Gastrocnemius medialis (tissue), 4 donors: ENCODE measurements at regions not wholly inside any gene's neighbourhood (a gene's known extent, or its start where the extent isn't known, plus 50 kb on each side); places are given as distances from the start of the nearest gene placed in this dataset.
A peak's percentile ranks its signal among the peaks of the same experiment; 100 is the strongest.

Experiments
- ATAC-seq, 2 donors: fragments of 150-250 bp; one replicate each; pipeline ENCODE4 v1.9.1; 2016
- DNase-seq, 2 donors: peaks; one replicate each; pipeline ENCODE4 v3.0.0-alpha.2; 2019
- H3K27ac ChIP-seq, 4 donors: fragments of 200-600 bp; sonication (generic); 1 replicate in 1 of 4; 2 replicates in 3 of 4; pipeline ENCODE4 v1.5.1; 2016 to 2018; ENCODE audit warnings: mild to moderate bottlenecking in 2 of 4, moderate library complexity in 1 of 4
- H3K27me3 ChIP-seq, 3 donors: fragments of 200-600 bp; sonication (generic) in 2 of 3; 1 replicate in 1 of 3; 2 replicates in 2 of 3; pipeline versions ENCODE4 v1.5.1 to v1.6.0; 2016 to 2019; ENCODE audit warnings: mild to moderate bottlenecking in 1 of 3, moderate library complexity in 1 of 3
- H3K36me3 ChIP-seq, 2 donors: fragments of 200-600 bp; sonication (generic) in 1 of 2; one replicate each; pipeline ENCODE4 v1.5.1; 2017 to 2018
- H3K4me1 ChIP-seq, 2 donors: fragments of 200-600 bp; sonication (generic) in 1 of 2; one replicate each; pipeline ENCODE4 v1.5.1; 2016 to 2017; ENCODE audit warnings: mild to moderate bottlenecking in 2 of 2
- H3K4me3 ChIP-seq, 4 donors: fragments of 200-600 bp; sonication (generic) in 3 of 4; 1 replicate in 1 of 4; 2 replicates in 3 of 4; pipeline ENCODE4 v1.5.1; 2016 to 2019; ENCODE audit warnings: mild to moderate bottlenecking in 2 of 4
- H3K9me3 ChIP-seq, 3 donors: fragments of 200-600 bp; sonication (generic) in 2 of 3; 1 replicate in 1 of 3; 2 replicates in 2 of 3; pipeline ENCODE4 v1.5.1; 2016 to 2019
- POLR2A ChIP-seq, 2 donors: fragments of 450-650 bp; IDR thresholded peaks; one replicate each; pipeline ENCODE4 v1.6.1; 2017; ENCODE audit warnings: antibody characterized with exemption in 2 of 2, mild to moderate bottlenecking in 2 of 2, moderate library complexity in 2 of 2
- in situ Hi-C, 4 donors: fragments of 200-750 bp; cut with MboI; loops; one replicate each; pipeline versions ENCODE4 v1.15.0 to v1.8.0; 2017; ENCODE audit warnings: low sequenced_read_pairs in 4 of 4
- intact Hi-C: fragments of 100-400 bp; cut with DNase I; formaldehyde crosslinking; loops from one replicate; pipeline ENCODE4 v1.15.1; 2023; ENCODE audit warnings: low total_unique reads
- TF ChIP-seq, protein P1 (sequence below), 5 experiments: fragments of 450-650 bp in 3 of 5; fragments of 200-600 bp in 2 of 5; sonication (generic) in 2 of 5; IDR thresholded peaks in 4 of 5; conservative IDR thresholded peaks in 1 of 5; 1 replicate in 4 of 5; 2 replicates in 1 of 5; pipeline ENCODE4 v1.5.1; 2016 to 2019; ENCODE audit warnings: antibody characterized with exemption in 5 of 5, mild to moderate bottlenecking in 3 of 5, moderate library complexity in 3 of 5

DNA sequence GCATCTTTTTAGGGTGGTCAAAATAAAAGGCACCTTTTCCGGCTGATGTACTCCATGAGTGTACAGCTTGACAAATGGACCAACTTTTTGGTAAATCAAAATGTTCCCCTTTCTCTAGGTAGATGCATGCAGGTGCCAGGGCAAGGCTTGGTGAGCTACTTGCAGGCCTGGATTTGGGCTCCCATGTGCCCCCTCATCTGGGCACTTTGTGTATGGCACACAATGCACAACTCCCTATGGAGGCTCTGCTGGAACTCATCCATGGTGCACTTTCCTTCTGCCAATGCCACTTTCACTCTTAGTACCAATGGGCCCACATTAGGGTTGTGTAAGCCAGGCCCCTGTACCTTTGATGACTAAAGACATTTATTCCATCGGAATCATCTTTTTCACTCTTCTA lies 300.8 kb downstream of the SDHAF3 start:
- no peaks in the 10 kb centered on the region for H3K36me3 ChIP-seq
- ATAC-seq (no peak), DNase-seq (no peak)
- H3K4me1 ChIP-seq = no peaks in the 10 kb centered on the region
- in situ Hi-C loops = no loop called here
- no peak overlapping the region for H3K4me3 ChIP-seq
- intact Hi-C loops = no loop called here
- no peaks in the 10 kb centered on the region for H3K27me3 ChIP-seq
- no peaks in the 10 kb centered on the region for H3K9me3 ChIP-seq
- no peak overlapping the region for H3K27ac ChIP-seq
- TF ChIP-seq, protein P1, sequence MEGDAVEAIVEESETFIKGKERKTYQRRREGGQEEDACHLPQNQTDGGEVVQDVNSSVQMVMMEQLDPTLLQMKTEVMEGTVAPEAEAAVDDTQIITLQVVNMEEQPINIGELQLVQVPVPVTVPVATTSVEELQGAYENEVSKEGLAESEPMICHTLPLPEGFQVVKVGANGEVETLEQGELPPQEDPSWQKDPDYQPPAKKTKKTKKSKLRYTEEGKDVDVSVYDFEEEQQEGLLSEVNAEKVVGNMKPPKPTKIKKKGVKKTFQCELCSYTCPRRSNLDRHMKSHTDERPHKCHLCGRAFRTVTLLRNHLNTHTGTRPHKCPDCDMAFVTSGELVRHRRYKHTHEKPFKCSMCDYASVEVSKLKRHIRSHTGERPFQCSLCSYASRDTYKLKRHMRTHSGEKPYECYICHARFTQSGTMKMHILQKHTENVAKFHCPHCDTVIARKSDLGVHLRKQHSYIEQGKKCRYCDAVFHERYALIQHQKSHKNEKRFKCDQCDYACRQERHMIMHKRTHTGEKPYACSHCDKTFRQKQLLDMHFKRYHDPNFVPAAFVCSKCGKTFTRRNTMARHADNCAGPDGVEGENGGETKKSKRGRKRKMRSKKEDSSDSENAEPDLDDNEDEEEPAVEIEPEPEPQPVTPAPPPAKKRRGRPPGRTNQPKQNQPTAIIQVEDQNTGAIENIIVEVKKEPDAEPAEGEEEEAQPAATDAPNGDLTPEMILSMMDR (IDR thresholded peaks at IDR 0.05 in 4 of 5, conservative IDR thresholded peaks at IDR 0.05 in 1 of 5) = no peak
- no peak for TF ChIP-seq POLR2A (IDR thresholded peaks at IDR 0.05)

DNA sequence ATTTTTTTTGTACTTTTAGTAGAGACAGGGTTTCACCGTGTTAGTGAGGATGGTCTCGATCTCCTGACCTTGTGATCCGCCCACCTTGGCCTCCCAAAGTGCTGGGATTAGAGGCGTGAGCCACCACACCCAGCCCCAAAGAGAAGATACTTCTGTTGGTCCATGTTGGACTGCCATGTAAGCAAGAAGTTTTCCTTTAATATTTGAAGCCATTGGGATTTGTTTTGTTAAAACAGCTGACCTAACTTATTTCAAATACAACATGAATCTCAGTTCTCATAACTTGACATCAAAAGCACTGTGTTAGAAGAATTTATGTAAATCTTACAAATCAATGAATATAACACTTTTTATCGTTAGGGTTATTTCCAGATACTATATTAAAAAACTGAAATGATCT lies 302.4 kb downstream of the SDHAF3 start:
- no peak for DNase-seq

DNA sequence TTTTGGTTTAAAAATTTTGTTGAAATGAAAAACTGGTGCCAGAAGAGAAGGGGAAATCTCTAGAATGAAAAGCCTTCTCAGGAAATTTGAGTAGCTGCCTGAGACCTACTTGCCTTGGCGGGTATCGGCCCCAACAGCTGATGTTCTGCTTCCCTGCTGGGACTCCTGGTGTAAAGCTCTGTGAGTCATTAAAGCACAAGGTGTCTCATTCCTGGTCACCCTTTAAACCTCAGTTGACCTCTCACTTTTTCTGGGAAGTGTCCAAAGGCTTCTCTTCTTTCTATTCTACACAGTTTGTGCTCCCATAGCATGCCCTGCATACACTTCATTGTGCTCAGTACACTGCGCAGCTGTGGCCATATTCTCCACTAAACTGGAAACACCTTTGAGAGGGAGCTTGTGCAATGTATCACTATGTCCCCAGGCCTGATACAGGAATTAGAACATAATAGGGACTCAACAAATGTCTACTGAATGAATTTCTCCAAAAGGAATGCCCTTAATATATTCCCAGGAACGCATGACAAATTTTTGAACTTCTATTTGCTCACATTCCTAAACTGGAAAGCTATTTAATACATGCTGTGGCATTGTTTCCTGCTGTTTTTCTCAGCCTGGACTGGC lies 303.9 kb downstream of the SDHAF3 start:
- in situ Hi-C loops = no loop called here
- no peak overlapping the region for H3K27ac ChIP-seq
- H3K4me3 ChIP-seq = no peak overlapping the region
- intact Hi-C loops = no loop called here
- H3K36me3 ChIP-seq = no peaks in the 10 kb centered on the region
- TF ChIP-seq, protein P1 (IDR thresholded peaks at IDR 0.05 in 4 of 5, conservative IDR thresholded peaks at IDR 0.05 in 1 of 5) = no peak
- TF ChIP-seq POLR2A (IDR thresholded peaks at IDR 0.05) = no peak
- DNase-seq = no peak
- H3K27me3 ChIP-seq = no peaks in the 10 kb centered on the region
- ATAC-seq = peak; percentile 47 to 55
- H3K4me1 ChIP-seq = no peaks in the 10 kb centered on the region
- H3K9me3 ChIP-seq = no peaks in the 10 kb centered on the region

More for the DNA sequence above, 302.4 kb downstream of the SDHAF3 start:
- Histone ChIP-seq H3K27ac (no peak overlapping the region), H3K9me3 (no peaks in the 10 kb centered on the region), H3K27me3 (no peaks in the 10 kb centered on the region), H3K4me1 (no peaks in the 10 kb centered on the region), H3K4me3 (no peak overlapping the region), H3K36me3 (no peaks in the 10 kb centered on the region)
- in situ Hi-C loops (no loop called here), intact Hi-C loops (no loop called here)
- ATAC-seq = no peak
- TF ChIP-seq, protein P1 (IDR thresholded peaks at IDR 0.05 in 4 of 5, conservative IDR thresholded peaks at IDR 0.05 in 1 of 5) = no peak
- no peak for TF ChIP-seq POLR2A (IDR thresholded peaks at IDR 0.05)

DNA sequence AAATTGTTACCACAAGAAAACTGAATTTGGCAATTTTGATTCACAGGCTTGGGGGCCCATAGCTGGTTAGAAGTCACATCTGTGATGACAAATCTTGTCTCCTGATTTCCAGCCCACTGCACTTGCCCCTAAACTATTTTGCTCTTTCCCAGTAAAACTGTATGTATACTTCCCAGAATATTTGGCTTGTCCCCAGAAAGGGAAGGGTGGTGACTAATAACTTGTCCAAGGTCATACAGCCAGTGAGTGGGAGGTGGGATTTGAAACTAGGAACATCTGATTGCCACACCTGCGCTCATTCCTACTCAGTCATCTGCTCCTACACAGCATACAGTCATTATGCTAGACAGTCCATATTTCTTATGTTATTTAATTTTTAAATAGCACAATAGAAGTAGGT lies 304.5 kb downstream of the SDHAF3 start:
- in situ Hi-C loops = no loop called here
- Histone ChIP-seq H3K27ac (no peak overlapping the region), H3K9me3 (no peaks in the 10 kb centered on the region), H3K4me3 (no peak overlapping the region), H3K27me3 (no peaks in the 10 kb centered on the region), H3K4me1 (no peaks in the 10 kb centered on the region), H3K36me3 (no peaks in the 10 kb centered on the region)
- DNase-seq = no peak
- TF ChIP-seq, protein P1 (IDR thresholded peaks at IDR 0.05 in 4 of 5, conservative IDR thresholded peaks at IDR 0.05 in 1 of 5) = no peak
- TF ChIP-seq POLR2A (IDR thresholded peaks at IDR 0.05) = no peak
- ATAC-seq = no peak
- intact Hi-C loops = no loop called here

DNA sequence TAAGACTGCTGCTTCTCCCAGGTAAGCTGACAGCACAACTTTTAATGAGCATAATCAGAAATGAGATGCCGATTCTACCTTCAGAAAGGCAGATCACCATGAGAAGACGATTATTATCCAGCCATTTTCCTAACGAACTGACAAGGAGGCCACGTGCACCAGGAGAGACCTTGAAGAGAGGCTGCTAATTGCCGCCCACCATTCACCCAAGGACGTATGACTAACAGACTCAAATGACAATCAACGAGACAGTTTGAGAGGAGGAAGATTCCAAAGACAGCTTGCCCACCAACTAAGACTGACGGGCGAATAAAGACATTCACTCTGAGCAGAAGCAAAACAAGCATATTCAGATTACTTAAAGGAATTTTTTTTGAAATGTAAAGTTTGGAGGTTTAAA lies 301.9 kb upstream of the TAC1 start:
- H3K4me3 ChIP-seq = no peak overlapping the region
- no peaks in the 10 kb centered on the region for H3K36me3 ChIP-seq
- ATAC-seq = no peak
- intact Hi-C loops (no loop called here), in situ Hi-C loops (no loop called here)
- no peaks in the 10 kb centered on the region for H3K27me3 ChIP-seq
- TF ChIP-seq POLR2A (IDR thresholded peaks at IDR 0.05) = no peak
- TF ChIP-seq, protein P1 (IDR thresholded peaks at IDR 0.05 in 4 of 5, conservative IDR thresholded peaks at IDR 0.05 in 1 of 5) = no peak
- no peaks in the 10 kb centered on the region for H3K4me1 ChIP-seq
- DNase-seq = no peak
- H3K9me3 ChIP-seq = no peaks in the 10 kb centered on the region
- no peak overlapping the region for H3K27ac ChIP-seq
